ENCODE measurements at regions not wholly inside any gene's neighbourhood (a gene's known extent, or its start where the extent isn't known, plus 50 kb on each side); places are given as distances from the start of the nearest gene placed in this dataset.
"Not testable (repeated sequence)": the region's sequence is repeated elsewhere in the genome, so short reads cannot be mapped to it uniquely, and the experiment has no call there.

- ATAC-seq (no peak), DNase-seq (no peak)
- no peak overlapping the region for H3K4me3 Mint-ChIP-seq
- no peak overlapping the region for H3K27ac Mint-ChIP-seq
- ChIA-PET POLR2A (no interaction called here), CTCF (no interaction called here)
- no peaks in the 10 kb centered on the region for H3K27me3 Mint-ChIP-seq (ENCODE audit: low read depth)
- H3K36me3 Mint-ChIP-seq (ENCODE audit: low read depth), result no peaks in the 10 kb centered on the region
- H3K4me1 Mint-ChIP-seq (ENCODE audit: low read depth), result no peaks in the 10 kb centered on the region
- H3K9me3 Mint-ChIP-seq (ENCODE audit: insufficient read depth), result no peaks in the 10 kb centered on the region
Measured at GRCh38 chr2:185417111-185417510, 321.5 kb upstream of the FSIP2 start.

GRCh38 chr2:185417688-185418087 is 320.9 kb upstream of the FSIP2 start:
- Mint-ChIP-seq H3K9me3 (ENCODE audit: insufficient read depth) (no peaks in the 10 kb centered on the region), H3K27me3 (ENCODE audit: low read depth) (no peaks in the 10 kb centered on the region), H3K4me1 (ENCODE audit: low read depth) (no peaks in the 10 kb centered on the region), H3K36me3 (ENCODE audit: low read depth) (no peaks in the 10 kb centered on the region), H3K27ac (no peak overlapping the region), H3K4me3 (no peak overlapping the region)
- ATAC-seq, result no peak
- POLR2A ChIA-PET, result no interaction called here
- CTCF ChIA-PET, result no interaction called here
- no peak for DNase-seq

GRCh38 chr2:185424958-185425629 is 313.5 kb upstream of the FSIP2 start:
- POLR2A ChIA-PET; H3K27ac Mint-ChIP-seq; H3K36me3 Mint-ChIP-seq (ENCODE audit: low read depth); ATAC-seq; CTCF ChIA-PET; H3K4me1 Mint-ChIP-seq (ENCODE audit: low read depth); H3K27me3 Mint-ChIP-seq (ENCODE audit: low read depth); H3K9me3 Mint-ChIP-seq (ENCODE audit: insufficient read depth): not testable (repeated sequence)
- H3K4me3 Mint-ChIP-seq, result peak overlapping the region; percentile 45
- peak; percentile 22 for DNase-seq

- ChIA-PET POLR2A (no interaction called here), CTCF (no interaction called here)
Measured at GRCh38 chr2:185428000-185428399, 310.6 kb upstream of the FSIP2 start.

GRCh38 chr2:185433824-185434223 is 304.8 kb upstream of the FSIP2 start:
- H3K36me3 Mint-ChIP-seq (ENCODE audit: low read depth), result no peaks in the 10 kb centered on the region
- no peak for ATAC-seq
- POLR2A ChIA-PET, result no interaction called here

More at GRCh38 chr2:185428000-185428399, 310.6 kb upstream of the FSIP2 start:
- DNase-seq (no peak), ATAC-seq (no peak)
- no peaks in the 10 kb centered on the region for H3K27me3 Mint-ChIP-seq (ENCODE audit: low read depth)
- H3K4me1 Mint-ChIP-seq (ENCODE audit: low read depth), result no peaks in the 10 kb centered on the region
- no peaks in the 10 kb centered on the region for H3K36me3 Mint-ChIP-seq (ENCODE audit: low read depth)
- H3K27ac Mint-ChIP-seq, result no peak overlapping the region
- no peak overlapping the region for H3K4me3 Mint-ChIP-seq
- H3K9me3 Mint-ChIP-seq (ENCODE audit: insufficient read depth), result peaks cover 7% of the 10 kb centered on the region

GRCh38 chr2:185436787-185437372 is 301.7 kb upstream of the FSIP2 start:
- Mint-ChIP-seq H3K4me1 (ENCODE audit: low read depth) (no peaks in the 10 kb centered on the region), H3K4me3 (no peak overlapping the region), H3K36me3 (ENCODE audit: low read depth) (no peaks in the 10 kb centered on the region), H3K27ac (no peak overlapping the region), H3K9me3 (ENCODE audit: insufficient read depth) (peaks cover 3% of the 10 kb centered on the region), H3K27me3 (ENCODE audit: low read depth) (no peaks in the 10 kb centered on the region)
- ChIA-PET CTCF (no interaction called here), POLR2A (no interaction called here)
- DNase-seq (no peak), ATAC-seq (no peak)

More at GRCh38 chr2:185433824-185434223, 304.8 kb upstream of the FSIP2 start:
- Mint-ChIP-seq H3K27ac (no peak overlapping the region), H3K4me3 (no peak overlapping the region), H3K9me3 (ENCODE audit: insufficient read depth) (peaks cover 3% of the 10 kb centered on the region), H3K27me3 (ENCODE audit: low read depth) (no peaks in the 10 kb centered on the region), H3K4me1 (ENCODE audit: low read depth) (no peaks in the 10 kb centered on the region)
- CTCF ChIA-PET, result no interaction called here
- DNase-seq, result no peak

GRCh38 chr2:185441486-185442005 is 297.1 kb upstream of the FSIP2 start:
- H3K9me3 Mint-ChIP-seq (ENCODE audit: insufficient read depth), result peaks cover 3% of the 10 kb centered on the region
- H3K27ac Mint-ChIP-seq, result no peak overlapping the region

GRCh38 chr2:185456517-185456916 is 282.1 kb upstream of the FSIP2 start:
- Mint-ChIP-seq H3K27me3 (ENCODE audit: low read depth) (no peaks in the 10 kb centered on the region), H3K36me3 (ENCODE audit: low read depth) (no peaks in the 10 kb centered on the region), H3K4me3 (no peak overlapping the region), H3K4me1 (ENCODE audit: low read depth) (no peaks in the 10 kb centered on the region), H3K9me3 (ENCODE audit: insufficient read depth) (peaks cover 4% of the 10 kb centered on the region), H3K27ac (no peak overlapping the region)
- ChIA-PET POLR2A (no interaction called here), CTCF (no interaction called here)
- DNase-seq (no peak), ATAC-seq (no peak)

More at GRCh38 chr2:185441486-185442005, 297.1 kb upstream of the FSIP2 start:
- Mint-ChIP-seq H3K36me3 (ENCODE audit: low read depth) (no peaks in the 10 kb centered on the region), H3K27me3 (ENCODE audit: low read depth) (no peaks in the 10 kb centered on the region), H3K4me3 (no peak overlapping the region), H3K4me1 (ENCODE audit: low read depth) (no peaks in the 10 kb centered on the region)
- ATAC-seq (no peak), DNase-seq (no peak)
- ChIA-PET CTCF (no interaction called here), POLR2A (no interaction called here)

- DNase-seq (no peak), ATAC-seq (no peak)
- Mint-ChIP-seq H3K36me3 (ENCODE audit: low read depth) (no peaks in the 10 kb centered on the region), H3K4me1 (ENCODE audit: low read depth) (no peaks in the 10 kb centered on the region), H3K27me3 (ENCODE audit: low read depth) (no peaks in the 10 kb centered on the region), H3K9me3 (ENCODE audit: insufficient read depth) (peaks cover 5% of the 10 kb centered on the region), H3K4me3 (no peak overlapping the region), H3K27ac (no peak overlapping the region)
- POLR2A ChIA-PET, result no interaction called here
- CTCF ChIA-PET, result no interaction called here
Measured at GRCh38 chr2:185463481-185463880, 275.1 kb upstream of the FSIP2 start.

GRCh38 chr2:185466915-185467314 is 271.7 kb upstream of the FSIP2 start:
- POLR2A ChIA-PET, result no interaction called here
- H3K27ac Mint-ChIP-seq, result no peak overlapping the region

GRCh38 chr2:185471441-185471840 is 267.2 kb upstream of the FSIP2 start:
- ATAC-seq (no peak), DNase-seq (no peak)
- Mint-ChIP-seq H3K27me3 (ENCODE audit: low read depth) (no peaks in the 10 kb centered on the region), H3K36me3 (ENCODE audit: low read depth) (no peaks in the 10 kb centered on the region), H3K4me3 (no peak overlapping the region), H3K4me1 (ENCODE audit: low read depth) (no peaks in the 10 kb centered on the region), H3K27ac (no peak overlapping the region), H3K9me3 (ENCODE audit: insufficient read depth) (peaks cover 4% of the 10 kb centered on the region)
- ChIA-PET CTCF (no interaction called here), POLR2A (no interaction called here)

More at GRCh38 chr2:185466915-185467314, 271.7 kb upstream of the FSIP2 start:
- no peaks in the 10 kb centered on the region for H3K36me3 Mint-ChIP-seq (ENCODE audit: low read depth)
- no peak for ATAC-seq
- H3K27me3 Mint-ChIP-seq (ENCODE audit: low read depth), result no peaks in the 10 kb centered on the region
- H3K4me1 Mint-ChIP-seq (ENCODE audit: low read depth), result no peaks in the 10 kb centered on the region
- CTCF ChIA-PET, result no interaction called here
- DNase-seq, result no peak
- no peak overlapping the region for H3K4me3 Mint-ChIP-seq
- H3K9me3 Mint-ChIP-seq (ENCODE audit: insufficient read depth), result peaks cover 5% of the 10 kb centered on the region

- Mint-ChIP-seq H3K4me1 (ENCODE audit: low read depth) (no peaks in the 10 kb centered on the region), H3K4me3 (no peak overlapping the region), H3K27ac (no peak overlapping the region), H3K36me3 (ENCODE audit: low read depth) (no peaks in the 10 kb centered on the region), H3K27me3 (ENCODE audit: low read depth) (no peaks in the 10 kb centered on the region), H3K9me3 (ENCODE audit: insufficient read depth) (peaks cover 4% of the 10 kb centered on the region)
- POLR2A ChIA-PET, result no interaction called here
- DNase-seq (no peak), ATAC-seq (no peak)
- CTCF ChIA-PET, result no interaction called here
Measured at GRCh38 chr2:185472574-185472973, 266.0 kb upstream of the FSIP2 start.

GRCh38 chr2:185473838-185474237 is 264.8 kb upstream of the FSIP2 start:
- ChIA-PET POLR2A (no interaction called here), CTCF (no interaction called here)
- Mint-ChIP-seq H3K4me3 (no peak overlapping the region), H3K27ac (no peak overlapping the region), H3K36me3 (ENCODE audit: low read depth) (no peaks in the 10 kb centered on the region), H3K4me1 (ENCODE audit: low read depth) (no peaks in the 10 kb centered on the region), H3K9me3 (ENCODE audit: insufficient read depth) (peaks cover 4% of the 10 kb centered on the region), H3K27me3 (ENCODE audit: low read depth) (no peaks in the 10 kb centered on the region)
- DNase-seq (no peak), ATAC-seq (no peak)
